Ishikawa (cell line): ENCODE measurements at regions not wholly inside any gene's neighbourhood (a gene's known extent, or its start where the extent isn't known, plus 50 kb on each side); places are given as distances from the start of the nearest gene placed in this dataset.

Experiments used
- EP300 ChIP-seq: IDR thresholded peaks from 2 replicates; pipeline ENCODE4 v1.6.1; 2012; ENCODE audit warnings: borderline replicate concordance
- NFIC ChIP-seq: IDR thresholded peaks from 2 replicates; pipeline ENCODE4 v1.6.1; 2012
- REST ChIP-seq: IDR thresholded peaks from 2 replicates; pipeline ENCODE4 v1.6.1; 2012; ENCODE audit warnings: low read depth, mild to moderate bottlenecking
- TAF1 ChIP-seq: IDR thresholded peaks from 2 replicates; pipeline ENCODE4 v1.6.1; 2012; ENCODE audit warnings: low read depth, mild to moderate bottlenecking
- TCF12 ChIP-seq: IDR thresholded peaks from 2 replicates; pipeline ENCODE4 v1.6.1; 2012; ENCODE audit warnings: low read depth
- TEAD4 ChIP-seq: IDR thresholded peaks from 2 replicates; pipeline ENCODE4 v1.6.1; 2012
- YY1 ChIP-seq: IDR thresholded peaks from 2 replicates; pipeline ENCODE4 v1.6.1; 2012; ENCODE audit warnings: low read depth
- ZBTB7A ChIP-seq: IDR thresholded peaks from 2 replicates; pipeline ENCODE4 v1.6.1; 2012; ENCODE audit warnings: low read depth
- TF ChIP-seq, protein P1 (sequence below): IDR thresholded peaks from 2 replicates; pipeline ENCODE4 v1.6.1; 2012

- TF ChIP-seq YY1: no peak
- no peak for TF ChIP-seq NFIC
- TF ChIP-seq TEAD4: no peak
- no peak for TF ChIP-seq TAF1
- no peak for TF ChIP-seq TCF12
- TF ChIP-seq, protein P1, sequence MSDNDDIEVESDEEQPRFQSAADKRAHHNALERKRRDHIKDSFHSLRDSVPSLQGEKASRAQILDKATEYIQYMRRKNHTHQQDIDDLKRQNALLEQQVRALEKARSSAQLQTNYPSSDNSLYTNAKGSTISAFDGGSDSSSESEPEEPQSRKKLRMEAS: no peak
- TF ChIP-seq REST: no peak
- no peak for TF ChIP-seq EP300
- no peak for TF ChIP-seq ZBTB7A
These were observed 82.9 kb downstream of the MIAT start for GRCh38 chr22:26740253-26740652.
